ENCODE measurements at regions not wholly inside any gene's neighbourhood (a gene's known extent, or its start where the extent isn't known, plus 50 kb on each side); places are given as distances from the start of the nearest gene placed in this dataset.
"Not testable (repeated sequence)": the region's sequence is repeated elsewhere in the genome, so short reads cannot be mapped to it uniquely, and the experiment has no call there.

DNA sequence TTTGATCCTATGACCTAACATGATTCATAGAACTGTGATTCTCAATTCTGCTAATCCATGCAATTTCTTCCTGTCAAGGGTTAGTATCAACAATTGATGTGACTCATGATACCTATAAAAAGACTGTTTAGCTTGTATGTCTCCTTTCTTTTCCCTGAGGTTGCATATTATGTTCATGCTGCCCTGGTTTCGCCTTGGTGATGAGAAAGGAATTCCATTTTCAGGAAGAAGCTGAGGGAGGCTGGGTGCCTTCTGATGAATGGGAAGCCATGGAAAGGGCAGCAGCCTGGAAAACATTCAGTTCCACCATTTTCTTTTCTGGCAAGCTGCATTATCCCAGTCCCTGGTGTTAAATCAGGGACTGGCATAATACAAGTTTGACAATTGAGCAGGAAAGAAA, 976.5 kb downstream of the RPA4 start:
- no peak for DNase-seq

DNA sequence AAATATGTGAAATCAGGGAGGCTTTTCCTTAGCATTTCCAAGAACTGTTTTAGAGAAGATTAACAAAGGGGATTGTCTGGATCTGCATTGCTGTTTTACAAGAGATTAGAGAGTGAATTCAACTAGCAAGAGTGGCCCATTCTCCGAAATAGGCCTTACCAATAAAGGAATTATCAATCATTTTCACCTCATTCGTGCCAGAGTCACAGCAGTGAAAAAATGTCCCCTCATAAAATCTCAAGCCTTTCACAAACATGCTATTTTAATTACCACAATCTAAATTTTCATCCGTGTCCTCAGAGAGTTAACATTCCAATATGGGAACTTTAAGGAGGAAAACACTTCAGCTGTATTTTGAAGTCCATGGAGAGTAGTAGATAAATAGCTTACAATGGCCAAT, 979.6 kb downstream of the RPA4 start:
- DNase-seq: no peak

- no peak for DNase-seq
Observed at GRCh38 chrX:97867266-97867665, 983.6 kb downstream of the RPA4 start.

- DNase-seq: no peak
Observed at GRCh38 chrX:97876697-97877407, 993.1 kb downstream of the RPA4 start.

DNA sequence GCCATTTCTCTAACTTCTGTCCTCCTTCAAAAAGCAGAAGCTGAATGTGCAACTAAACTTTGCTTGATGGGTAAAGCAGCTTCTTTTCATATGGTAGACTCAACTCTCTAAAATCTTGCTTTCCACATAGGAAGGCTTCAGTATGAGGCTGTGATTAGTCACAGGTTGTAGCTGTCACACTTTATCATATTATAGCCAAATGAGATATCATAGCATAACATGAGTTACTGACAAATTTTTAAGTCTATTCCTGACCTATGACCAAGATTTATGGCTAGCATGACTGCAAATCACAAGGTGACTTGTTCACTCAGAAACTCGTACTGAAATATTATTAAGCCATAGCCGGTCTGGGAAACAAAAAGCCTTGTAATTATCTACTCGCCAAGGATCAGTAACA, 998.6 kb downstream of the RPA4 start:
- DNase-seq: no peak

DNA sequence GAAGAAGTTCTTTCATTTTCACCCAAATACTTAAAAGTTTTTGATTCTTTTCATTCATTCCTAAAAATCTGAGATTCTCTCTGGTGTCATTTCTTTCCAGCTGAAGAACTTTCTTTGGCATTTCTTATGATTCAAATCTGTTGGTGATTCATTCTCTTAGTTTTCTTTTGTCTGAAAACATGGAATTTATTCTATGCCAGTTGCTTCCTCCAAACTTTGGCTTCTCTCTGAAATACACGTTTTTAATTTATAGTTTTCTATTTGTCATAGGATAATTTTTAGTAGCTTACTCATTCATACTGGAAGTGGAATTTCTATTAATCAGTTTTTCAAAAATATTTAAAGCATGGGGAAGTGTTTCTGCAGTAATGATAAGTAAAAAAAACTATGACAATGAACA, 1012.0 kb downstream of the RPA4 start:
- DNase-seq: no peak

- no peak for DNase-seq
Observed at GRCh38 chrX:97897998-97898397, 1014.3 kb downstream of the RPA4 start.

- no peak for DNase-seq
Observed at GRCh38 chrX:97898798-97899197, 1015.1 kb downstream of the RPA4 start.

DNA sequence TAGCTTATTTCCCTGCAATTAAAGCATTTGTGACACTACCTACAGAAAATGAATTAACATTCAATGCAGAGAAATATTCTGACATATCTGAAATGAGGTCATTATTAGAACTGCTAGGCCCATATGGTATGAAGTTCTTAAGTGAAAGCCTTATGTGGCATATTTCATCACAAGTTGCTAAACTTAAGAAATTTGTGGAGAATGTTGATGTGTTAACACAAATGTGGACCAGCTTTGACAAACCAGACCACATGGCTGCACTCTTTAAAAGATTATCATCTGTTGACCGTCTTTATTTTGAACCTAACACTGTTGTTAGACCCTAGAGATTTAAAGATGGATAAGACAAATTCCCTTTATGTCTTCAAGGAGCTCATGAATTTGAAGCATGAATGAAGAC, 1024.1 kb downstream of the RPA4 start:
- no peak for DNase-seq

DNA sequence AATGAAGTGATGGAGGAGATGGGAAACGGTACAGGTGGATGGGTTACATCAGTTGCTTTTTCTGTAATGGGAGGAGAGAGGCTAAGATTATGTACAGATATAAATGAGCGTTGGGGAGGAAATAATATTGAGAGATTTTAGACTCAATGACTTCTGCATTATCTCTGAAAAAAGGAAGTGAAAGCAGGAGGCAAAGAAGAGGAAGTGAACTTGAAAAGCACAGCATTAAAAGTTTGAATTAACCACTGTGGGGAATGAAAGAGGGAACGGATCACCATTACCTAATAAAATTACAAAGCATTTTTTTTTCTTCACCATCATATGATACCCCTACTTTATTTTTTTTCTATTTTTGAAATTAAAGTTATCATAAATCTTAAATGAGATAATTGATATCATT, 1025.5 kb downstream of the RPA4 start:
- no peak for DNase-seq

GRCh38 chrX:97915390-97915789, 1031.7 kb downstream of the RPA4 start:
- not testable (repeated sequence) for DNase-seq

DNA sequence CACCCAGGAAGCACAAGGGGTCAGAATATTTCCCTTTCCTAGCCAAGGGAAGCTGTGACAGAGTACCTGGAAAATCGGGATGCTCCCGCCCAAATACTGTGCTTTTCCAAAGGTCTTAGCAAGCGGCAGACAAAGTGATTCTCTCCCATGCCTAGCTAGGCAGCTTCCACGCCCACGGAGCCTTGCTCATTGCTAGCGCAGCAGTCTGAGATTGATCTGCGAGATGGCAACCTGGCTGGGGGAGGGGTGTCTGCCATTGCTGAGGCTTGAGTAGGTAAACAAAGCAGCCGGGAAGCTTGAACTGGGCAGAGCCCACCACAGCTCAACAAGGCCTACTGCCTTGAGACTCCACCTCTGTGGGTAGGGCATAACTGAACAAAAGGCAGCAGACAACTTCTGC, 1037.5 kb downstream of the RPA4 start:
- DNase-seq: not testable (repeated sequence)

GRCh38 chrX:97931586-97931985, 1047.9 kb downstream of the RPA4 start:
- DNase-seq: no peak

- no peak for DNase-seq
Observed at GRCh38 chrX:97936296-97936695, 1052.6 kb downstream of the RPA4 start.

DNA sequence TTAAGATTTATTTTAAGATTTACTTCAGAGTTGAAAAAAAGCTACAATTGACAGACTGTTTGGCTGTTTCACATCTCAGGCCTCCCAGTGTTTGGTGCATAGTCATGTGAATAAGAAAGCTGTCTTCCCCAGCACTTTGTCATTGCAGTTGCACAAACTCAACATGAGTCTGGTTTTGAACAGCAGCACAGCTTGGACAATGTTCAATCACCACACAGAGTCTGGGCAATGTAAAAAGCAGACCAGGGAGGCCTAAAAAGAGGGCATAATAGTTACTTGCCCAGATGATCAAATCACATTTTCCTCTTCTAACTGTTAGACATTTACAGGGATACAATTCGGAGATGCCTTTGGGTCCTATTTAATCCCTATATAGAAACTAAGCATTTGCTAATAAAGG, 1055.0 kb downstream of the RPA4 start:
- no peak for DNase-seq

DNA sequence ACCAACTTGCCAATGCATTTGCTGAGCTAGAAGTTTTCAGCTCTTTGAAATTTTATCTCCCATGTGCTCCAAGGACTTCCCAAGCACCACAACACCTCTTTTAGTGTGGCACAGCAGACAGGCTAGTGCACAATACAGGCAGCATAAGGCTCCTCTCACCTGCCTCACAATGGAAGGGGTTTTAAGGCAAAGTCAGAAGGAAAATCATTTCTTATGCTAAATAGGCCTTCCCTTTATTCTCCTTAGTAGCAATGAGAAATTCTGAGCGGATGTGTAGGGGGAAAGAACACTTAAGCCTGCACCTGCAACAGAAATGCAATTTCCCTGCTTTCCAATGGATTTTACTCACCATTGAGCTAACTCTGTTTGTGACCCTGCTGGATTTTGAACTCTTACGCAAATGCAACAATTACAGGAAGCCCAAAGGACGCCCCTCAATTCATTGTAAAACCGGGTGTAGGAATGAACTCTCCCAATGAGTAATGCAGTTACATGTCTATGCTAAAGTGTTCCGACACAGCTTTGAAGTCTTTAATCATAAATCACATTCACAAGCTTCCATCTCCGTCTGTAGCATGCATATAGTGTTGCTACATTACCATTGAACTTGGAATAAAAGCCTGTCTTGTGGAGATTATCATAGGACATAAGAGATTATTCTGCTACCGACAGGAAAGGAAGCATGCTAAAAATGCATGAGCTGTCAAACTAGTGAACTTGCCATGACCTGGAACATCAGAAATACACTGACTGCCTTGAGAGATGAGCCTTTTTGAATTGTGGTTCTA, 1084.9 kb downstream of the RPA4 start:
- no peak for DNase-seq

DNA sequence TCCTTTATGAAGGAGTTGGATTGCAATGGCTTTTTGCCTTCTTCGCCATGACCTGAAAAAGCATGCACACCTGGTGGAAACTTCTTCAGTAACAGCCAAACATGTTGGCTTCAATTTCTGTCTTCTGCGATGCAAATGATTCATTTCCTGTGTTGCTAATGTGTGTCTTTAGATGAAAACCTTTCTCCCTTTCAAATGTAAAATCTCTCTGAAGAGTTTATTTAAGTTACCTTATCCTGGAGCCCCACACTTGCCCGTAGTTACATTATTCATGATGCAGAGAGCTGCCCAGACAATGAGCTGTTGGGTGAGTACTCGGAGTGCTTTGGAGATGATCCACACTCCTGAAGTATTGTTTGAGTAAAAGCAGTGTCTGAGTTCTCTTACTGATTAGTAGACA, 1100.9 kb downstream of the RPA4 start:
- DNase-seq: no peak

GRCh38 chrX:97985096-97985495, 1101.4 kb downstream of the RPA4 start:
- no peak for DNase-seq

DNA sequence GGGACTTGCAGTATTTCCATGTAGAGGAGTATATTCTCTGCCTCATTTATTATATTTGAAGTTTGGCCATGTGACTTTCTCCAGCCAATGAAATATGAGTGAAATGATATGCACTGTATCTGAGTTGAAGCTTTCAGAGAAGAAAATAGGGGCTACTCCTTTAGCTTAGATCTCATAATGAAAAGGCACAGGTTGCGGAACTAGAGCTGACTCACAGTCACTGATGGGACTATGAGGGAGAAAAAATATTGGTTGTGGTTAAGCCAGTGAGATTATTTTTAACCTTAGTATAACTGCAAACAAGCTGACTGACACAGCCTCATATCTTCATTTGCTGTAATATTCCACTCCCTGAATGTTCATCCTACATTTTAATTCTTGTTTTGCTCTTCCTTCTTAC, 1104.3 kb downstream of the RPA4 start:
- no peak for DNase-seq

DNA sequence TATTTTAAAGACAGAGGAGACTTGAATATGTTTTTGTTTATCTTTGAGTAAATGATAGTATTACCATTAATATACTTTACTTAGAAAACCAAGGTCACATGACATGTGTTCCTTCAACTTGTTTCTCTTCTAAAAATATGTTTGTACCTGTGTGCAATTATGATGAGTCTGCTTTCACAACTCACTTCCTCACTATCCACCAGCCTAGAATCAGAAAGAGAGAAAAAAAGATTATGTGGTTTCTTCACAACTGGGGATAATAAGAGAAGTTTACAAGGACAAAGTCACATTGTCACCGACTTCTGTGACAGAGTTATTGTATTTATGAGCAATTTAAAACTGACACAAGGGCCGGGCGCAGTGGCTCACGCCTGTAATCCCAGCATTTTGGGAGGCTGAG, 1112.1 kb downstream of the RPA4 start:
- DNase-seq: no peak

- DNase-seq: no peak
Observed at GRCh38 chrX:98028691-98029090, 1145.0 kb downstream of the RPA4 start.

GRCh38 chrX:98029861-98030260, 1146.2 kb downstream of the RPA4 start:
- no peak for DNase-seq

GRCh38 chrX:98057176-98057575, 1173.5 kb downstream of the RPA4 start:
- DNase-seq: no peak

DNA sequence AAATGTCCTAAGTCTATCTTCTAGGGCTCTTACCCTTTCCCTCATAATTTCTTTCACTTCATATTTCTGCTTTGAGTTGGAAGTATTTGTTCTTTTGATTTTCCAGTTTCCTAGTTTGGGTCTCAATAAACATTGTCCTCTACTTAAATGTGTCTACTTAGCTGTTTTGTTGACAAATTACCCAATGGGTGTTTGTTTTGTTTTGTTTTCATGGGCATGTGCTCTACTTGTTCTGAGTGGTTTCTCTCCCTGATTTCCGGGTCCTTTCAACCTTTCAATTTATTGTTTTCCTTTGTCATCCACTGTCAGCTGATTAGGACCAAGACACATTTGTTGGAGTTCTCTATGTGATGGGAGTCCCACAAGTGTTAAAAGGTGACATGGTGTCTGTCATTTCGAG, 1181.4 kb downstream of the RPA4 start:
- DNase-seq: no peak

DNA sequence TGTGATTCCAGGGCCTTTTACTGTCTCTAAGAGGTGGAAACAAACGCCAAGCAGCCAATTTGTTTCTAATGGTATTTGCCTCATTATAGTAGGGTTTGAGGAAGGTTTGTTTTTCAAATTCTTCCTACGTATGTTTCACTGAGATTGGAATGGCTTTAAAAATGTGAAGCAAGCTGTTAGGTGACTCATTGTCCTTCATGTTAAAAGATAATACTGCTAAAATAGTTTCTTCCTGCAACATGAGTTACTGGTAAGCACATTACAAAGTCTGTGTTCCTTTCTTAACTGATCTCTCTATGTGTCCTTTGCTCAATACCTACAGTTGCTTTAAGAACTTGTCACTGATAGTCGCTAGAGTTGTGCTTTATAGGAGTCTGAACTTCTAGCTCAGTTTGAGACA, 1183.9 kb downstream of the RPA4 start:
- no peak for DNase-seq
